GM23338 (cell line): ENCODE measurements at regions not wholly inside any gene's neighbourhood (a gene's known extent, or its start where the extent isn't known, plus 50 kb on each side); places are given as distances from the start of the nearest gene placed in this dataset.

Source experiments
- CTCF ChIP-seq, 2 experiments: fragments of 200-600 bp in 1 of 2; sonication (generic) in 1 of 2; conservative IDR thresholded peaks; 2 replicates each; pipeline versions ENCODE4 v1.5.1 to v1.6.1; 2016 to 2017; ENCODE audit warnings: antibody characterized with exemption in 2 of 2, low read depth in 2 of 2, mild to moderate bottlenecking in 2 of 2, moderate library complexity in 1 of 2
- EZH2 ChIP-seq: fragments of 200-600 bp; sonication (generic); IDR thresholded peaks from one replicate; pipeline ENCODE4 v1.8.0; 2017; ENCODE audit warnings: antibody characterized with exemption, mild to moderate bottlenecking, low read depth; ENCODE audit not compliant: unreplicated experiment
- EZH2phosphoT487 ChIP-seq: fragments of 200-600 bp; sonication (generic); IDR thresholded peaks from one replicate; pipeline ENCODE4 v1.8.1; 2018; ENCODE audit warnings: antibody characterized with exemption; ENCODE audit not compliant: unreplicated experiment
- JUNB ChIP-seq: IDR thresholded peaks from one replicate; pipeline ENCODE4 v1.6.1; 2016; ENCODE audit warnings: antibody characterized with exemption; ENCODE audit not compliant: unreplicated experiment
- NANOG ChIP-seq: IDR thresholded peaks from 2 replicates; pipeline ENCODE4 v1.6.1; 2016; ENCODE audit warnings: antibody characterized with exemption, borderline replicate concordance
- POLR2AphosphoS5 ChIP-seq: IDR thresholded peaks from 2 replicates; pipeline ENCODE4 v1.6.1; 2016; ENCODE audit warnings: antibody characterized with exemption, low read depth
- REST ChIP-seq: IDR thresholded peaks from one replicate; pipeline ENCODE4 v1.6.1; 2018; ENCODE audit warnings: antibody characterized with exemption; ENCODE audit not compliant: unreplicated experiment
- ZNF114 ChIP-seq: fragments of 250-450 bp; sonication (Bioruptor Pico); IDR thresholded peaks from 2 replicates; pipeline ENCODE4 v1.5.0; 2020; ENCODE audit warnings: mild to moderate bottlenecking, moderate library complexity
- ZNF462 ChIP-seq: fragments of 250-450 bp; sonication (Bioruptor Pico); IDR thresholded peaks from 2 replicates; pipeline ENCODE4 v1.5.0; 2020; ENCODE audit warnings: mild to moderate bottlenecking, moderate library complexity

- no peak for TF ChIP-seq ZNF462 (CRISPR knock-in tag)
- TF ChIP-seq CTCF (conservative IDR thresholded peaks at IDR 0.05; ENCODE audit: low read depth in 2 of 2): no peak
- no peak for TF ChIP-seq EZH2
- no peak for TF ChIP-seq EZH2phosphoT487
- no peak for TF ChIP-seq JUNB
- no peak for TF ChIP-seq POLR2AphosphoS5
- no peak for TF ChIP-seq ZNF114
- no peak for TF ChIP-seq REST
- TF ChIP-seq NANOG: no peak
Observed at GRCh38 chrX:40473460-40474204, 107.1 kb upstream of the ATP6AP2 start.
